ENCODE measurements at regions not wholly inside any gene's neighbourhood (a gene's known extent, or its start where the extent isn't known, plus 50 kb on each side); places are given as distances from the start of the nearest gene placed in this dataset.

- no peak for DNase-seq
Measured at GRCh38 chr16:13394488-13394887, 493.1 kb downstream of the SHISA9 start.

GRCh38 chr16:13397126-13397525 lies 495.7 kb downstream of the SHISA9 start:
- DNase-seq = no peak

- no peak for DNase-seq
Measured at GRCh38 chr16:13401641-13402040, 500.2 kb downstream of the SHISA9 start.

GRCh38 chr16:13402601-13403000 lies 501.2 kb downstream of the SHISA9 start:
- DNase-seq = no peak

GRCh38 chr16:13403326-13403725 lies 501.9 kb downstream of the SHISA9 start:
- DNase-seq = no peak

GRCh38 chr16:13414154-13414553 lies 505.8 kb upstream of the ERCC4 start:
- no peak for DNase-seq

GRCh38 chr16:13419589-13419988 lies 500.4 kb upstream of the ERCC4 start:
- no peak for DNase-seq

- DNase-seq = no peak
Measured at GRCh38 chr16:13421726-13422125, 498.2 kb upstream of the ERCC4 start.

GRCh38 chr16:13425836-13426235 lies 494.1 kb upstream of the ERCC4 start:
- DNase-seq = peak; percentile 20 to 29

- no peak for DNase-seq
Measured at GRCh38 chr16:13426269-13426668, 493.7 kb upstream of the ERCC4 start.

GRCh38 chr16:13426736-13427135 lies 493.2 kb upstream of the ERCC4 start:
- DNase-seq = no peak

GRCh38 chr16:13427943-13428342 lies 492.0 kb upstream of the ERCC4 start:
- no peak for DNase-seq

GRCh38 chr16:13429416-13429815 lies 490.5 kb upstream of the ERCC4 start:
- no peak for DNase-seq

- DNase-seq = no peak
Measured at GRCh38 chr16:13435415-13435814, 484.5 kb upstream of the ERCC4 start.

- no peak for DNase-seq
Measured at GRCh38 chr16:13435873-13436474, 484.0 kb upstream of the ERCC4 start.

GRCh38 chr16:13436641-13437412 lies 483.1 kb upstream of the ERCC4 start:
- DNase-seq = no peak

GRCh38 chr16:13437413-13437795 lies 482.6 kb upstream of the ERCC4 start:
- DNase-seq = no peak

GRCh38 chr16:13438064-13438463 lies 481.9 kb upstream of the ERCC4 start:
- DNase-seq = no peak

GRCh38 chr16:13439766-13440165 lies 480.2 kb upstream of the ERCC4 start:
- DNase-seq = no peak

GRCh38 chr16:13441675-13442074 lies 478.3 kb upstream of the ERCC4 start:
- DNase-seq = no peak

- no peak for DNase-seq
Measured at GRCh38 chr16:13448346-13448745, 471.6 kb upstream of the ERCC4 start.

GRCh38 chr16:13453325-13453724 lies 466.6 kb upstream of the ERCC4 start:
- DNase-seq = no peak

GRCh38 chr16:13453938-13454553 lies 465.9 kb upstream of the ERCC4 start:
- peak; percentile 8 to 46 for DNase-seq

- no peak for DNase-seq
Measured at GRCh38 chr16:13463619-13464018, 456.3 kb upstream of the ERCC4 start.

Data from inflammatory macrophage (primary cell).